GM23338 (cell line): ENCODE measurements at regions not wholly inside any gene's neighbourhood (a gene's known extent, or its start where the extent isn't known, plus 50 kb on each side); places are given as distances from the start of the nearest gene placed in this dataset.

Experiments
- ATAC-seq: fragments of 200-7000 bp; cut with Tn5 transposase; 3 replicates; pipeline ENCODE4 v1.9.1; 2020
- DNase-seq: peaks from one replicate; pipeline ENCODE4 v3.0.0-alpha.2; 2015; ENCODE audit warnings: low spot score
- H2AFZ ChIP-seq: fragments of 200-600 bp; sonication (generic); 2 replicates; pipeline ENCODE4 v1.8.0; 2016; ENCODE audit warnings: antibody characterized with exemption, mild to moderate bottlenecking, moderate library complexity
- H3F3A ChIP-seq: fragments of 200-600 bp; sonication (generic); replicated peaks from 2 replicates; pipeline ENCODE4 v1.8.0; 2017; ENCODE audit warnings: antibody characterized with exemption, mixed run types, low read depth
- H3K27ac ChIP-seq: fragments of 200-600 bp; sonication (generic); 2 replicates; pipeline ENCODE4 v1.6.1; 2016; ENCODE audit warnings: low read depth
- H3K27me3 ChIP-seq: fragments of 200-600 bp; sonication (generic); 2 replicates; pipeline ENCODE4 v1.8.0; 2016; ENCODE audit warnings: mild to moderate bottlenecking, mixed run types, moderate library complexity; ENCODE audit not compliant: insufficient read depth
- H3K36me3 ChIP-seq: fragments of 200-600 bp; sonication (generic); 2 replicates; pipeline ENCODE4 v1.8.0; 2016; ENCODE audit warnings: mild to moderate bottlenecking; ENCODE audit not compliant: insufficient read depth
- H3K4me1 ChIP-seq: fragments of 200-600 bp; sonication (generic); 2 replicates; pipeline ENCODE4 v1.8.0; 2016; ENCODE audit warnings: mild to moderate bottlenecking, moderate library complexity; ENCODE audit not compliant: insufficient read depth
- H3K4me2 ChIP-seq: fragments of 200-600 bp; sonication (generic); 2 replicates; pipeline ENCODE4 v1.7.1; 2017; ENCODE audit warnings: mixed run types
- H3K4me3 ChIP-seq: fragments of 200-600 bp; sonication (generic); 2 replicates; pipeline ENCODE4 v1.6.1; 2016; ENCODE audit warnings: mixed run types
- H3K79me2 ChIP-seq: fragments of 200-600 bp; sonication (generic); replicated peaks from 2 replicates; pipeline ENCODE4 v1.8.0; 2017; ENCODE audit warnings: mild to moderate bottlenecking; ENCODE audit not compliant: insufficient read depth
- H3K9me2 ChIP-seq: fragments of 200-600 bp; sonication (generic); 2 replicates; pipeline ENCODE4 v1.8.0; 2017; ENCODE audit not compliant: insufficient read depth
- H4K20me1 ChIP-seq: fragments of 200-600 bp; sonication (generic); replicated peaks from 2 replicates; pipeline ENCODE4 v1.8.0; 2017; ENCODE audit warnings: mild to moderate bottlenecking; ENCODE audit not compliant: insufficient read depth
- H3K27ac Mint-ChIP-seq: 2 replicates; pipeline ENCODE4 v1.8.0; 2020; ENCODE audit warnings: inconsistent platforms, mild to moderate bottlenecking, moderate library complexity, mixed read lengths
- H3K27me3 Mint-ChIP-seq: 3 replicates; pipeline ENCODE4 v1.8.0; 2022; ENCODE audit warnings: low read depth, mild to moderate bottlenecking, moderate library complexity, mixed read lengths, inconsistent platforms; ENCODE audit not compliant: insufficient read depth, poor library complexity
- H3K36me3 Mint-ChIP-seq: 3 replicates; pipeline ENCODE4 v1.8.0; 2021; ENCODE audit warnings: low read depth, mild to moderate bottlenecking, inconsistent platforms, moderate library complexity, mixed read lengths
- H3K4me1 Mint-ChIP-seq: 3 replicates; pipeline ENCODE4 v1.8.0; 2020; ENCODE audit warnings: mild to moderate bottlenecking, inconsistent platforms, mixed read lengths
- H3K4me3 Mint-ChIP-seq: 3 replicates; pipeline ENCODE4 v1.8.0; 2021; ENCODE audit warnings: moderate library complexity, mild to moderate bottlenecking, inconsistent platforms, mixed read lengths
- H3K9me3 Mint-ChIP-seq: 3 replicates; pipeline ENCODE4 v1.8.0; 2020; ENCODE audit warnings: moderate library complexity, mild to moderate bottlenecking, inconsistent platforms, mixed read lengths
- CREB1 ChIP-seq: fragments of 250-450 bp; sonication (Bioruptor Pico); IDR thresholded peaks from 2 replicates; pipeline ENCODE4 v1.5.0; 2020; ENCODE audit warnings: low read depth, mild to moderate bottlenecking, moderate library complexity
- ETS1 ChIP-seq: IDR thresholded peaks from 2 replicates; pipeline ENCODE4 v1.6.1; 2016; ENCODE audit warnings: antibody characterized with exemption
- EZH2 ChIP-seq: fragments of 200-600 bp; sonication (generic); IDR thresholded peaks from one replicate; pipeline ENCODE4 v1.8.0; 2017; ENCODE audit warnings: antibody characterized with exemption, mild to moderate bottlenecking, low read depth; ENCODE audit not compliant: unreplicated experiment
- JUNB ChIP-seq: IDR thresholded peaks from one replicate; pipeline ENCODE4 v1.6.1; 2016; ENCODE audit warnings: antibody characterized with exemption; ENCODE audit not compliant: unreplicated experiment
- NANOG ChIP-seq: IDR thresholded peaks from 2 replicates; pipeline ENCODE4 v1.6.1; 2016; ENCODE audit warnings: antibody characterized with exemption, borderline replicate concordance
- POLR2AphosphoS5 ChIP-seq: IDR thresholded peaks from 2 replicates; pipeline ENCODE4 v1.6.1; 2016; ENCODE audit warnings: antibody characterized with exemption, low read depth
- REST ChIP-seq: IDR thresholded peaks from one replicate; pipeline ENCODE4 v1.6.1; 2018; ENCODE audit warnings: antibody characterized with exemption; ENCODE audit not compliant: unreplicated experiment
- STAT1 ChIP-seq: IDR thresholded peaks from one replicate; pipeline ENCODE4 v1.6.1; 2016; ENCODE audit warnings: antibody characterized with exemption; ENCODE audit not compliant: unreplicated experiment
- ZNF114 ChIP-seq: fragments of 250-450 bp; sonication (Bioruptor Pico); IDR thresholded peaks from 2 replicates; pipeline ENCODE4 v1.5.0; 2020; ENCODE audit warnings: mild to moderate bottlenecking, moderate library complexity
- ZNF331 ChIP-seq: fragments of 250-450 bp; sonication (Bioruptor Pico); IDR thresholded peaks from 2 replicates; pipeline ENCODE4 v1.5.0; 2020; ENCODE audit warnings: low read depth, mild to moderate bottlenecking, moderate library complexity
- ZNF462 ChIP-seq: fragments of 250-450 bp; sonication (Bioruptor Pico); IDR thresholded peaks from 2 replicates; pipeline ENCODE4 v1.5.0; 2020; ENCODE audit warnings: mild to moderate bottlenecking, moderate library complexity

- H2AFZ ChIP-seq = no peak overlapping the region
- ATAC-seq = no peak
- peaks cover 3% of the 10 kb centered on the region; the same call in 1 of the 3 replicates for H3K4me1 Mint-ChIP-seq
- H3K4me1 ChIP-seq = no peaks in the 10 kb centered on the region
- H3F3A ChIP-seq = no peaks in the 10 kb centered on the region
- H3K79me2 ChIP-seq = no peaks in the 10 kb centered on the region
- no peaks in the 10 kb centered on the region for H3K9me3 Mint-ChIP-seq
- H3K9me2 ChIP-seq = no peaks in the 10 kb centered on the region
- no peak for DNase-seq
- TF ChIP-seq REST (no peak), STAT1 (no peak), ZNF114 (CRISPR knock-in tag) (no peak), ZNF331 (CRISPR knock-in tag) (no peak), ZNF462 (CRISPR knock-in tag) (no peak), JUNB (no peak), EZH2 (no peak), ETS1 (no peak), NANOG (no peak), CREB1 (CRISPR knock-in tag) (no peak), POLR2AphosphoS5 (no peak)
- no peak overlapping the region for H3K4me3 Mint-ChIP-seq
- no peaks in the 10 kb centered on the region for H3K36me3 ChIP-seq
- no peak overlapping the region for H3K4me2 ChIP-seq
- no peaks in the 10 kb centered on the region; the same call in 1 of the 2 replicates for H4K20me1 ChIP-seq
- H3K27ac Mint-ChIP-seq = no peak overlapping the region
- H3K4me3 ChIP-seq = no peak overlapping the region
- no peaks in the 10 kb centered on the region for H3K27me3 Mint-ChIP-seq
- no peaks in the 10 kb centered on the region for H3K27me3 ChIP-seq
- H3K27ac ChIP-seq = no peak overlapping the region
- no peaks in the 10 kb centered on the region for H3K36me3 Mint-ChIP-seq
Observed at GRCh38 chr4:121228848-121229247, 64.7 kb upstream of the TNIP3 start.
